Neural progenitor cell (in vitro differentiated cells): ENCODE measurements at regions not wholly inside any gene's neighbourhood (a gene's known extent, or its start where the extent isn't known, plus 50 kb on each side); places are given as distances from the start of the nearest gene placed in this dataset.

Source experiments
- DNase-seq: peaks from one replicate; pipeline ENCODE4 v3.0.0-alpha.2; 2016; ENCODE audit warnings: low spot score
- H2AFZ ChIP-seq: fragments of 200-600 bp; sonication (generic); replicated peaks from 2 replicates; pipeline ENCODE4 v1.6.1; 2016; ENCODE audit warnings: antibody characterized with exemption
- H3F3A ChIP-seq: fragments of 200-600 bp; sonication (generic); 2 replicates; pipeline ENCODE4 v1.6.1; 2016; ENCODE audit warnings: antibody characterized with exemption, low read depth
- H3K27ac ChIP-seq: fragments of 200-600 bp; sonication (generic); 2 replicates; pipeline ENCODE4 v1.5.1; 2016; ENCODE audit warnings: mild to moderate bottlenecking
- H3K27me3 ChIP-seq: fragments of 200-600 bp; sonication (generic); 2 replicates; pipeline ENCODE4 v1.6.1; 2016; ENCODE audit warnings: mild to moderate bottlenecking, moderate library complexity
- H3K36me3 ChIP-seq: fragments of 200-600 bp; sonication (generic); 2 replicates; pipeline ENCODE4 v1.5.1; 2016
- H3K4me1 ChIP-seq: fragments of 200-600 bp; sonication (generic); 2 replicates; pipeline ENCODE4 v1.6.1; 2016; ENCODE audit warnings: mixed run types
- H3K4me2 ChIP-seq: fragments of 200-600 bp; sonication (generic); 2 replicates; pipeline ENCODE4 v1.6.1; 2016
- H3K4me3 ChIP-seq: fragments of 200-600 bp; sonication (generic); 2 replicates; pipeline ENCODE4 v1.5.1; 2016
- H3K79me2 ChIP-seq: fragments of 200-600 bp; sonication (generic); 2 replicates; pipeline ENCODE4 v1.6.1; 2016; ENCODE audit warnings: low read depth
- H3K9ac ChIP-seq: fragments of 200-600 bp; sonication (generic); 2 replicates; pipeline ENCODE4 v1.6.1; 2016
- H3K9me3 ChIP-seq: fragments of 200-600 bp; sonication (generic); 2 replicates; pipeline ENCODE4 v1.5.1; 2016; ENCODE audit warnings: low read depth
- H4K20me1 ChIP-seq: fragments of 200-600 bp; sonication (generic); 2 replicates; pipeline ENCODE4 v1.6.1; 2016; ENCODE audit warnings: low read depth
- H3K27ac Mint-ChIP-seq: 3 replicates; pipeline ENCODE4 v1.8.0; 2021; ENCODE audit warnings: mixed read lengths
- H3K27me3 Mint-ChIP-seq: 2 replicates; pipeline ENCODE4 v1.8.0; 2022; ENCODE audit warnings: low read depth, mild to moderate bottlenecking, inconsistent platforms, moderate library complexity, mixed read lengths; ENCODE audit not compliant: insufficient read depth
- H3K36me3 Mint-ChIP-seq: 3 replicates; pipeline ENCODE4 v1.8.0; 2021; ENCODE audit warnings: mixed read lengths
- H3K4me1 Mint-ChIP-seq: 3 replicates; pipeline ENCODE4 v1.8.0; 2021; ENCODE audit warnings: mixed read lengths
- H3K4me3 Mint-ChIP-seq: 3 replicates; pipeline ENCODE4 v1.8.0; 2021; ENCODE audit warnings: mild to moderate bottlenecking, moderate library complexity, mixed read lengths
- H3K9me3 Mint-ChIP-seq: 3 replicates; pipeline ENCODE4 v1.8.0; 2020; ENCODE audit warnings: mixed read lengths
- EZH2 ChIP-seq: fragments of 200-600 bp; sonication (generic); IDR thresholded peaks from 2 replicates; pipeline ENCODE4 v1.6.1; 2017; ENCODE audit warnings: antibody characterized with exemption, mild to moderate bottlenecking, moderate library complexity
- EZH2phosphoT487 ChIP-seq: fragments of 200-600 bp; sonication (generic); IDR thresholded peaks from 2 replicates; pipeline ENCODE4 v1.6.1; 2017; ENCODE audit warnings: antibody characterized with exemption
- TF ChIP-seq, protein P1 (sequence below): fragments of 200-600 bp; sonication (generic); IDR thresholded peaks from 2 replicates; pipeline ENCODE4 v1.5.1; 2017; ENCODE audit warnings: antibody characterized with exemption, mild to moderate bottlenecking

DNA sequence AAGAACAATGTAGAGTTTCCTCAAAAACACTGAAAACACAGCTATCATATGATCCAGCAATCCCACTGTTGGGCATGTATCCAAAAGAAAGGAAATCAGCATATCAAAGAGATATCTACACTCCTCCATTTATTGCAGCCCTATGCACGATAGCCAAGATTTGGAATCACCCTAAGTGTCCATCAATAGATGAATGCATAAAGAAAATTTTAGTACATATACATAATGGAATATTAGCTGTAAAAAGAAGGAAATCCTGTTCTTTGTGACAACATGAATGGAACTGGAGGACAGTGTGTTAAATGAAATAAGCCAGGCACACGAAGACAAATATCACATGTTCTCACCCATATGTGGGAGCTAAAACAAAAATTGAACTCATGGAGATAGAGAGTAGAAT, 114.5 kb upstream of the FN1 start:
- H3K4me1 ChIP-seq: no peaks in the 10 kb centered on the region
- H3K27me3 ChIP-seq: no peaks in the 10 kb centered on the region
- no peak overlapping the region for H3K4me3 ChIP-seq
- Mint-ChIP-seq H3K36me3 (no peaks in the 10 kb centered on the region), H3K4me1 (no peaks in the 10 kb centered on the region), H3K4me3 (no peak overlapping the region), H3K27ac (no peak overlapping the region), H3K27me3 (no peaks in the 10 kb centered on the region), H3K9me3 (no peaks in the 10 kb centered on the region)
- TF ChIP-seq EZH2phosphoT487 (no peak), EZH2 (no peak)
- TF ChIP-seq, protein P1, sequence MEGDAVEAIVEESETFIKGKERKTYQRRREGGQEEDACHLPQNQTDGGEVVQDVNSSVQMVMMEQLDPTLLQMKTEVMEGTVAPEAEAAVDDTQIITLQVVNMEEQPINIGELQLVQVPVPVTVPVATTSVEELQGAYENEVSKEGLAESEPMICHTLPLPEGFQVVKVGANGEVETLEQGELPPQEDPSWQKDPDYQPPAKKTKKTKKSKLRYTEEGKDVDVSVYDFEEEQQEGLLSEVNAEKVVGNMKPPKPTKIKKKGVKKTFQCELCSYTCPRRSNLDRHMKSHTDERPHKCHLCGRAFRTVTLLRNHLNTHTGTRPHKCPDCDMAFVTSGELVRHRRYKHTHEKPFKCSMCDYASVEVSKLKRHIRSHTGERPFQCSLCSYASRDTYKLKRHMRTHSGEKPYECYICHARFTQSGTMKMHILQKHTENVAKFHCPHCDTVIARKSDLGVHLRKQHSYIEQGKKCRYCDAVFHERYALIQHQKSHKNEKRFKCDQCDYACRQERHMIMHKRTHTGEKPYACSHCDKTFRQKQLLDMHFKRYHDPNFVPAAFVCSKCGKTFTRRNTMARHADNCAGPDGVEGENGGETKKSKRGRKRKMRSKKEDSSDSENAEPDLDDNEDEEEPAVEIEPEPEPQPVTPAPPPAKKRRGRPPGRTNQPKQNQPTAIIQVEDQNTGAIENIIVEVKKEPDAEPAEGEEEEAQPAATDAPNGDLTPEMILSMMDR: no peak
- H3K4me2 ChIP-seq: no peak overlapping the region
- H3K36me3 ChIP-seq: no peaks in the 10 kb centered on the region
- no peak for DNase-seq
- no peaks in the 10 kb centered on the region for H4K20me1 ChIP-seq
- H3K9ac ChIP-seq: no peak overlapping the region
- no peaks in the 10 kb centered on the region for H3F3A ChIP-seq
- H3K79me2 ChIP-seq: no peaks in the 10 kb centered on the region
- H3K9me3 ChIP-seq: no peaks in the 10 kb centered on the region
- no peak overlapping the region for H3K27ac ChIP-seq
- no peak overlapping the region for H2AFZ ChIP-seq

DNA sequence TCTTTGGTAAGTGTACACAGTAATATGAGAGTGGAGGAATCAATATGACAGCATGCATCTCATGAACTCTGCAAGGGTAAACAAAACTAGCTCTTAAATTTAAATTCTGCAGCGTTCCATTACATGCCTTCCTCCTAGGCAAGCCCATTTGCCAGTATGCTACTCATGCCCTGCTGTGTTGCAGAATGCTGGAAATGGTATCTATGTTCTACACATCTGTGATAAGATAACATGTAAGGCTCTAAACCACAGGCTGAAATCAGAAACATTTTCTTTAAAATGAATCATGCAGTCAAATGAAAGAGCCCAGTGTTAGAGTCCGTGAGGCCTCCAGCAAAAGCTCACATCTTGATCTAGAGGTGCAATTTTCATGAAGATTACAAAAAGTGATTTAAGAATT, 112.8 kb upstream of the FN1 start:
- H3K27me3 ChIP-seq: no peaks in the 10 kb centered on the region
- no peaks in the 10 kb centered on the region for H3K4me1 ChIP-seq
- Mint-ChIP-seq H3K9me3 (no peaks in the 10 kb centered on the region), H3K36me3 (no peaks in the 10 kb centered on the region), H3K27me3 (no peaks in the 10 kb centered on the region), H3K27ac (no peak overlapping the region), H3K4me1 (no peaks in the 10 kb centered on the region), H3K4me3 (no peak overlapping the region)
- H3K79me2 ChIP-seq: no peaks in the 10 kb centered on the region
- H3F3A ChIP-seq: no peaks in the 10 kb centered on the region
- no peak overlapping the region for H3K4me3 ChIP-seq
- no peaks in the 10 kb centered on the region for H3K36me3 ChIP-seq
- no peak overlapping the region for H3K27ac ChIP-seq
- no peaks in the 10 kb centered on the region for H4K20me1 ChIP-seq
- TF ChIP-seq, protein P1: no peak
- TF ChIP-seq EZH2 (no peak), EZH2phosphoT487 (no peak)
- no peak overlapping the region for H3K4me2 ChIP-seq
- H2AFZ ChIP-seq: peak overlapping the region; percentile 12
- DNase-seq: no peak
- H3K9ac ChIP-seq: no peak overlapping the region
- no peaks in the 10 kb centered on the region for H3K9me3 ChIP-seq

DNA sequence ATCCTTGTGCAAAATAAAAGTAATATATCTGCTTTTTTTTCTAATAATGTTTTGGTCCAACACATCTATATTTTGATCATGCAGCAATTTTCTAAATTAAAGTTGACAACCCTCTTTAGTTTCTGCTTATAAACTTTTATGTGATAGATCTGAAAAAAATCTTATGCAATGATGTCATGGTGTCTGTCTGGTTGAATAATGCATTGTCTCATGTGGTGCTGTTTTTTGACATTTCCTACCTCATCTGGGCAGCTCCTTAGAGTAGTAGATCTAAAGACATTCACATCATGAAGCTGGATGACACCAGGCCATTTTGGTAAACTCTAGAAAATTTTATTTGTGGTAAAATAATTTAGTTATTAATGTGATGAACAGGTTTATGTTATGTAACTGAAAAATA, 106.8 kb upstream of the FN1 start:
- H3K4me1 ChIP-seq: no peaks in the 10 kb centered on the region
- TF ChIP-seq, protein P1: no peak
- TF ChIP-seq EZH2: no peak
- no peak for TF ChIP-seq EZH2phosphoT487
- Mint-ChIP-seq H3K4me3 (no peak overlapping the region), H3K4me1 (no peaks in the 10 kb centered on the region), H3K27me3 (no peaks in the 10 kb centered on the region), H3K27ac (no peak overlapping the region), H3K9me3 (no peaks in the 10 kb centered on the region), H3K36me3 (no peaks in the 10 kb centered on the region)
- H3K9ac ChIP-seq: no peak overlapping the region
- no peaks in the 10 kb centered on the region for H3K27me3 ChIP-seq
- DNase-seq: no peak
- no peak overlapping the region for H3K27ac ChIP-seq
- H3K9me3 ChIP-seq: no peaks in the 10 kb centered on the region
- no peak overlapping the region for H3K4me3 ChIP-seq
- H2AFZ ChIP-seq: no peak overlapping the region
- no peaks in the 10 kb centered on the region for H3K79me2 ChIP-seq
- no peaks in the 10 kb centered on the region for H4K20me1 ChIP-seq
- H3K36me3 ChIP-seq: no peaks in the 10 kb centered on the region
- H3F3A ChIP-seq: no peaks in the 10 kb centered on the region
- no peak overlapping the region for H3K4me2 ChIP-seq

DNA sequence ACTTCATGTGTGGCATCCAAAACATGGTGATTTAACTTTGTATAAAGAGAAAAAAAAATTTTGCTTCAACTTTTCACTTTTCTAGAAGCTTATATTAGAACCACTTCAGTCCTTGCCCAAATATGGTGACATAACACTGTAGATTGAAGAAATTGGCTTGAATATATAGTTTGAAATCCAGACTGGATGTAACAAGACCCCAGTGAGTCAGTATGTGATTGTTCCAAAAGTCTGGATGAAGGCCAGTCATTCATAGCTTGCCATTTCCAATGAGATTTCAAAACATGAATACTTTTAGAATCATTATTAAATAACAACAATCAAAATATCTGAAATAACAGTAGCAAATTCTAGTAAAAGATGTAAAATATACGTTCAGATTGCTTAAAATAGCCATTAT, 104.8 kb upstream of the FN1 start:
- Histone ChIP-seq H3K4me3 (no peak overlapping the region), H3K27ac (no peak overlapping the region), H3K4me2 (no peak overlapping the region), H3K9me3 (no peaks in the 10 kb centered on the region), H2AFZ (no peak overlapping the region), H3K36me3 (no peaks in the 10 kb centered on the region), H3K79me2 (no peaks in the 10 kb centered on the region), H4K20me1 (no peaks in the 10 kb centered on the region), H3F3A (no peaks in the 10 kb centered on the region), H3K4me1 (no peaks in the 10 kb centered on the region), H3K27me3 (no peaks in the 10 kb centered on the region), H3K9ac (no peak overlapping the region)
- Mint-ChIP-seq H3K27me3 (no peaks in the 10 kb centered on the region), H3K36me3 (no peaks in the 10 kb centered on the region), H3K27ac (no peak overlapping the region), H3K4me3 (no peak overlapping the region), H3K4me1 (peaks cover 2% of the 10 kb centered on the region), H3K9me3 (no peaks in the 10 kb centered on the region)
- TF ChIP-seq, protein P1: no peak
- no peak for TF ChIP-seq EZH2
- DNase-seq: no peak
